IMR-90 (cell line): ENCODE measurements at regions not wholly inside any gene's neighbourhood (a gene's known extent, or its start where the extent isn't known, plus 50 kb on each side); places are given as distances from the start of the nearest gene placed in this dataset.

Experiments used
- ATAC-seq: fragments of 200-7000 bp; cut with Tn5 transposase; 2 replicates; pipeline ENCODE4 v1.9.1; 2020; ENCODE audit warnings: low read depth, mild to moderate bottlenecking, moderate library complexity
- BruUV-seq: library from RNA; stranded (reverse); fragments of 400-500 nt; replicated peaks from 2 replicates; lab custom pipeline; 2021; lab: Mats Ljungman, UMichigan
- CTCF ChIA-PET: fragments of 300-600 bp; formaldehyde crosslinking; extraction: SDS; loops from one replicate; lab custom pipeline; 2021; ENCODE audit warnings: antibody characterized with exemption; lab: Yijun Ruan, JAX
- POLR2A ChIA-PET: fragments of 300-600 bp; sonication (Branson Sonifier 250); formaldehyde crosslinking; loops from one replicate; lab custom pipeline; 2022; ENCODE audit warnings: antibody characterized with exemption; ENCODE audit not compliant: unreplicated experiment; lab: Charles Lee
- DNase-seq: peaks from one replicate; pipeline ENCODE4 v3.0.0; 2013
- H2AFZ ChIP-seq: replicated peaks from 2 replicates; pipeline ENCODE3; 2013; ENCODE audit warnings: low read length, mild to moderate bottlenecking; ENCODE audit not compliant: poor library complexity
- H2AK5ac ChIP-seq: 2 replicates; pipeline ENCODE4 v1.6.1; 2013; ENCODE audit warnings: low read depth, low read length, inconsistent platforms
- H2AK9ac ChIP-seq: replicated peaks from 2 replicates; pipeline ENCODE3; 2013; ENCODE audit warnings: mild to moderate bottlenecking, low read depth, low read length, moderate library complexity; ENCODE audit not compliant: poor library complexity
- H2BK120ac ChIP-seq: 2 replicates; pipeline ENCODE4 v1.6.1; 2013; ENCODE audit warnings: low read depth, low read length, inconsistent platforms
- H2BK15ac ChIP-seq: 3 replicates; pipeline ENCODE4 v1.6.1; 2013; ENCODE audit warnings: low read depth, low read length, inconsistent platforms
- H2BK20ac ChIP-seq: 2 replicates; pipeline ENCODE4 v1.6.1; 2013; ENCODE audit warnings: low read depth, mild to moderate bottlenecking, inconsistent platforms, low read length, moderate library complexity
- H2BK5ac ChIP-seq: 2 replicates; pipeline ENCODE4 v1.6.1; 2013; ENCODE audit warnings: mild to moderate bottlenecking, low read depth, low read length, inconsistent platforms; ENCODE audit not compliant: poor library complexity, severe bottlenecking
- H3K14ac ChIP-seq: replicated peaks from 2 replicates; pipeline ENCODE4 v1.6.1; 2013; ENCODE audit warnings: low read depth, low read length, inconsistent platforms
- H3K18ac ChIP-seq: 2 replicates; pipeline ENCODE4 v1.6.1; 2013; ENCODE audit warnings: low read depth, low read length, control low read depth
- H3K23ac ChIP-seq: 2 replicates; pipeline ENCODE4 v1.6.1; 2013; ENCODE audit warnings: low read depth, low read length, inconsistent platforms
- H3K27ac ChIP-seq: 2 replicates; pipeline ENCODE4 v1.5.1; 2013; ENCODE audit warnings: mild to moderate bottlenecking, control low read depth, low read length; ENCODE audit not compliant: insufficient read depth
- H3K27me3 ChIP-seq: 2 replicates; pipeline ENCODE4 v1.6.1; 2013; ENCODE audit warnings: low read length; ENCODE audit not compliant: control insufficient read depth, insufficient read depth
- H3K36me3 ChIP-seq: 2 replicates; pipeline ENCODE4 v1.6.1; 2013; ENCODE audit warnings: low read length, mixed read lengths; ENCODE audit not compliant: control insufficient read depth, insufficient read depth
- H3K4ac ChIP-seq: 2 replicates; pipeline ENCODE4 v1.6.1; 2013; ENCODE audit warnings: low read depth, low read length, inconsistent platforms
- H3K4me1 ChIP-seq: 2 replicates; pipeline ENCODE4 v1.6.1; 2013; ENCODE audit warnings: low read length, mixed read lengths; ENCODE audit not compliant: control insufficient read depth, insufficient read depth
- H3K4me2 ChIP-seq: 2 replicates; pipeline ENCODE4 v1.6.1; 2013; ENCODE audit warnings: low read depth, mild to moderate bottlenecking, control low read depth, low read length, moderate library complexity
- H3K4me3 ChIP-seq: 2 replicates; pipeline ENCODE4 v1.5.1; 2013; ENCODE audit warnings: low read depth, mild to moderate bottlenecking, control low read depth, low read length, moderate library complexity; ENCODE audit not compliant: insufficient read depth
- H3K56ac ChIP-seq: 2 replicates; pipeline ENCODE4 v1.6.1; 2013; ENCODE audit warnings: low read length, inconsistent platforms; ENCODE audit not compliant: insufficient read depth; ENCODE audit errors: extremely low read depth
- H3K79me1 ChIP-seq, 2 experiments: 2 replicates each; pipeline ENCODE4 v1.6.1; 2013; ENCODE audit warnings: low read length in 2 of 2, inconsistent platforms in 1 of 2, low read depth in 1 of 2
- H3K9ac ChIP-seq: 2 replicates; pipeline ENCODE4 v1.6.1; 2013; ENCODE audit warnings: low read depth, low read length, control low read depth
- H3K9me1 ChIP-seq: 2 replicates; pipeline ENCODE4 v1.6.1; 2013; ENCODE audit warnings: low read length, inconsistent platforms; ENCODE audit not compliant: insufficient read depth
- H3K9me3 ChIP-seq: 2 replicates; pipeline ENCODE4 v1.6.1; 2013; ENCODE audit warnings: low read length; ENCODE audit not compliant: control insufficient read depth, insufficient read depth
- H4K20me1 ChIP-seq: 2 replicates; pipeline ENCODE4 v1.6.1; 2013; ENCODE audit warnings: low read length, inconsistent platforms; ENCODE audit not compliant: insufficient read depth
- H4K5ac ChIP-seq: 2 replicates; pipeline ENCODE4 v1.6.1; 2013; ENCODE audit warnings: mild to moderate bottlenecking, low read depth, low read length, control low read depth
- H4K8ac ChIP-seq, 2 experiments: 2 replicates each; pipeline ENCODE4 v1.6.1; 2013; ENCODE audit warnings: low read depth in 2 of 2, low read length in 2 of 2, control low read depth in 1 of 2, inconsistent platforms in 1 of 2
- H4K91ac ChIP-seq: 2 replicates; pipeline ENCODE4 v1.6.1; 2013; ENCODE audit warnings: low read depth, low read length, inconsistent platforms; ENCODE audit not compliant: insufficient read depth
- CTCF ChIP-seq: conservative IDR thresholded peaks from 2 replicates; pipeline ENCODE4 v1.5.1; 2012; ENCODE audit warnings: mild to moderate bottlenecking, low read depth, low read length, improper control_type of control experiment
- NFE2L2 ChIP-seq: fragments of 150-350 bp; IDR thresholded peaks from 2 replicates; pipeline ENCODE4 v1.6.1; 2016; ENCODE audit warnings: low read depth, mild to moderate bottlenecking, low read length
- WGBS, 2 experiments: methylation state at CpG; one replicate each; pipeline versions ENCODE4 v1.1.5 to v1.1.7; 2013; ENCODE audit warnings: missing lambda C conversion rate in 2 of 2; ENCODE audit not compliant: insufficient read length in 1 of 2; ENCODE audit errors: extremely low coverage in 2 of 2; 5-methylcytosine and 5-hydroxymethylcytosine counted together
- dilution Hi-C: fragments of 300-500 bp; cut with HindIII; formaldehyde crosslinking; loops from one replicate; pipeline ENCODE4 v1.14.3; 2018; ENCODE audit warnings: low sequenced_read_pairs; ENCODE audit not compliant: unreplicated experiment
- in situ Hi-C: fragments of 300-500 bp; cut with MboI; formaldehyde crosslinking; loops from 3 replicates; pipeline ENCODE4 v1.14.3; 2019; ENCODE audit warnings: low sequenced_read_pairs, inconsistent platforms, mixed read lengths
- intact Hi-C: fragments of 100-400 bp; cut with micrococcal nuclease; formaldehyde crosslinking; loops from 2 replicates; pipeline ENCODE4 v1.10.0; 2022

- H2BK5ac ChIP-seq: no peak overlapping the region
- in situ Hi-C loops (no loop called here), dilution Hi-C loops (no loop called here), intact Hi-C loops (no loop called here)
- H4K20me1 ChIP-seq: no peaks in the 10 kb centered on the region
- TF ChIP-seq CTCF (no peak), NFE2L2 (no peak)
- H3K56ac ChIP-seq: no peak overlapping the region
- no peak overlapping the region for H3K18ac ChIP-seq
- H2BK15ac ChIP-seq: no peak overlapping the region
- no peak overlapping the region for H4K5ac ChIP-seq
- H3K9me3 ChIP-seq: no peaks in the 10 kb centered on the region; the same call in 1 of the 2 replicates
- no peak overlapping the region for H3K9ac ChIP-seq
- ChIA-PET POLR2A (no interaction called here), CTCF (no interaction called here)
- WGBS, 2 experiments: 28% methylated on average over 4 of the region's 5 CpGs; no CpG with 5 or more reads in 1 of the 2 experiments
- no peak overlapping the region for H3K4me2 ChIP-seq
- H4K8ac ChIP-seq: no peak overlapping the region
- H3K4me3 ChIP-seq: no peak overlapping the region
- ATAC-seq (no peak), DNase-seq (peak; percentile 11)
- H4K91ac ChIP-seq: no peak overlapping the region
- no peak overlapping the region for H3K23ac ChIP-seq
- H3K14ac ChIP-seq: no peak overlapping the region
- no peak overlapping the region for H3K27ac ChIP-seq
- no peak overlapping the region for H3K4ac ChIP-seq
- peaks cover 12% of the 10 kb centered on the region; the same call in 1 of the 2 replicates for H3K27me3 ChIP-seq
- no peaks in the 10 kb centered on the region for H3K4me1 ChIP-seq
- H2AK9ac ChIP-seq: no peak overlapping the region
- no peaks in the 10 kb centered on the region for H3K79me1 ChIP-seq
- BruUV-seq: no TSS peak
- no peaks in the 10 kb centered on the region for H3K36me3 ChIP-seq
- H2AFZ ChIP-seq: no peak overlapping the region
- H3K9me1 ChIP-seq: no peaks in the 10 kb centered on the region
- H2BK20ac ChIP-seq: no peak overlapping the region
- H2AK5ac ChIP-seq: no peak overlapping the region
- no peak overlapping the region for H2BK120ac ChIP-seq
Measured at GRCh38 chrX:109934935-109935334, 68.0 kb upstream of the TMEM164 start.
